Smooth muscle cell (in vitro differentiated cells): ENCODE measurements at regions not wholly inside any gene's neighbourhood (a gene's known extent, or its start where the extent isn't known, plus 50 kb on each side); places are given as distances from the start of the nearest gene placed in this dataset.

Experiments used
- DNase-seq: peaks from one replicate; lab custom pipeline; 2025; ENCODE audit not compliant: unreplicated experiment; lab: John Stamatoyannopoulos, UW
- H2AFZ ChIP-seq: fragments of 200-600 bp; sonication (generic); 2 replicates; pipeline ENCODE4 v1.6.0; 2016; ENCODE audit warnings: antibody characterized with exemption, low read depth, mild to moderate bottlenecking
- H3F3A ChIP-seq: fragments of 200-600 bp; sonication (generic); 2 replicates; pipeline ENCODE4 v1.6.0; 2017; ENCODE audit warnings: antibody characterized with exemption, low read depth
- H3K27ac ChIP-seq: fragments of 200-600 bp; sonication (generic); 2 replicates; pipeline ENCODE4 v1.5.1; 2016; ENCODE audit warnings: low read depth, mild to moderate bottlenecking
- H3K27me3 ChIP-seq: fragments of 200-600 bp; sonication (generic); 2 replicates; pipeline ENCODE4 v1.6.1; 2016; ENCODE audit warnings: low read depth, mild to moderate bottlenecking
- H3K36me3 ChIP-seq: fragments of 200-600 bp; sonication (generic); 2 replicates; pipeline ENCODE4 v1.5.1; 2016; ENCODE audit warnings: low read depth
- H3K4me1 ChIP-seq: fragments of 200-600 bp; sonication (generic); 2 replicates; pipeline ENCODE4 v1.5.1; 2016; ENCODE audit warnings: low read depth
- H3K4me2 ChIP-seq: fragments of 200-600 bp; sonication (generic); 2 replicates; pipeline ENCODE4 v1.6.0; 2016; ENCODE audit warnings: mild to moderate bottlenecking
- H3K4me3 ChIP-seq: fragments of 200-600 bp; sonication (generic); 2 replicates; pipeline ENCODE4 v1.5.1; 2016; ENCODE audit warnings: mild to moderate bottlenecking
- H3K79me2 ChIP-seq: fragments of 200-600 bp; sonication (generic); 2 replicates; pipeline ENCODE4 v1.6.0; 2016; ENCODE audit warnings: low read depth, mild to moderate bottlenecking
- H3K9ac ChIP-seq: fragments of 200-600 bp; sonication (generic); 2 replicates; pipeline ENCODE4 v1.6.0; 2016; ENCODE audit warnings: low read depth
- H3K9me3 ChIP-seq: fragments of 200-600 bp; sonication (generic); replicated peaks from 2 replicates; pipeline ENCODE4 v1.5.1; 2016; ENCODE audit warnings: low read depth
- H4K20me1 ChIP-seq: fragments of 200-600 bp; sonication (generic); 2 replicates; pipeline ENCODE4 v1.6.0; 2016; ENCODE audit warnings: low read depth
- WGBS: methylation state at CpG from one replicate; pipeline ENCODE4 v1.1.7; 2016; ENCODE audit warnings: low lambda C conversion rate; 5-methylcytosine and 5-hydroxymethylcytosine counted together
- TF ChIP-seq, protein P1 (sequence below): fragments of 200-600 bp; sonication (generic); IDR thresholded peaks from 2 replicates; pipeline ENCODE4 v1.5.1; 2017; ENCODE audit warnings: borderline replicate concordance, mild to moderate bottlenecking, antibody characterized with exemption; ENCODE audit not compliant: insufficient read depth, poor library complexity, severe bottlenecking

DNA sequence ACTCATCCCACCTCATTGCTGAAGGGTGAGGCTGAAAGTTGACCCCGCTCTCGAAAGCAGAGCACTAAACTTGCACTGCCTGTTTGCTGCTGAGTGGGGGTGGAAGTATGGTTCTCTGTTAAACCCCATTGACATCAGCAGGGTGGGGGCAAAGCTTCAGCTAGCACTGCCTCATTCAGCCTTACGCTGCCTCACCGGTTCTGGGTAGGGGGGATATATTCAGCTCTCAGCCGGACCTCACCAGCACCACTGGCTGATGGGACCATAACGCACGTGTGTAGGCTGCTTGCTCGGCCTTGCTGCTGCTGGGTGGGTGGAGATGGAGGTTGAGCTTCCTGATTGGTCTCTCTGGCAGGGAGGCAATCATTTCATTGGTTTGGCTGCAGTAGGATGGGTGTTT lies 265.7 kb upstream of the RTL1 start:
- no peaks in the 10 kb centered on the region for H4K20me1 ChIP-seq
- no peak overlapping the region for H3K27ac ChIP-seq
- H3K27me3 ChIP-seq, result no peaks in the 10 kb centered on the region
- no peak for DNase-seq
- H3K79me2 ChIP-seq, result no peaks in the 10 kb centered on the region
- 85% methylated on average over 8 of the region's 8 CpGs for WGBS
- H3K36me3 ChIP-seq, result no peaks in the 10 kb centered on the region
- no peaks in the 10 kb centered on the region for H3K9me3 ChIP-seq
- no peaks in the 10 kb centered on the region for H3F3A ChIP-seq
- TF ChIP-seq, protein P1, sequence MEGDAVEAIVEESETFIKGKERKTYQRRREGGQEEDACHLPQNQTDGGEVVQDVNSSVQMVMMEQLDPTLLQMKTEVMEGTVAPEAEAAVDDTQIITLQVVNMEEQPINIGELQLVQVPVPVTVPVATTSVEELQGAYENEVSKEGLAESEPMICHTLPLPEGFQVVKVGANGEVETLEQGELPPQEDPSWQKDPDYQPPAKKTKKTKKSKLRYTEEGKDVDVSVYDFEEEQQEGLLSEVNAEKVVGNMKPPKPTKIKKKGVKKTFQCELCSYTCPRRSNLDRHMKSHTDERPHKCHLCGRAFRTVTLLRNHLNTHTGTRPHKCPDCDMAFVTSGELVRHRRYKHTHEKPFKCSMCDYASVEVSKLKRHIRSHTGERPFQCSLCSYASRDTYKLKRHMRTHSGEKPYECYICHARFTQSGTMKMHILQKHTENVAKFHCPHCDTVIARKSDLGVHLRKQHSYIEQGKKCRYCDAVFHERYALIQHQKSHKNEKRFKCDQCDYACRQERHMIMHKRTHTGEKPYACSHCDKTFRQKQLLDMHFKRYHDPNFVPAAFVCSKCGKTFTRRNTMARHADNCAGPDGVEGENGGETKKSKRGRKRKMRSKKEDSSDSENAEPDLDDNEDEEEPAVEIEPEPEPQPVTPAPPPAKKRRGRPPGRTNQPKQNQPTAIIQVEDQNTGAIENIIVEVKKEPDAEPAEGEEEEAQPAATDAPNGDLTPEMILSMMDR, result no peak
- no peak overlapping the region for H3K9ac ChIP-seq
- no peak overlapping the region for H3K4me3 ChIP-seq
- H2AFZ ChIP-seq, result no peak overlapping the region
- no peaks in the 10 kb centered on the region for H3K4me1 ChIP-seq
- H3K4me2 ChIP-seq, result no peak overlapping the region

GRCh38 chr14:101171650-101172049 lies 268.1 kb upstream of the RTL1 start:
- TF ChIP-seq, protein P1, result no peak
- Histone ChIP-seq H4K20me1 (no peaks in the 10 kb centered on the region), H3K4me3 (no peak overlapping the region), H3K27ac (no peak overlapping the region), H3K36me3 (no peaks in the 10 kb centered on the region), H3K4me1 (no peaks in the 10 kb centered on the region), H3K9ac (no peak overlapping the region), H3K79me2 (no peaks in the 10 kb centered on the region), H3K4me2 (no peak overlapping the region), H2AFZ (no peak overlapping the region), H3K27me3 (no peaks in the 10 kb centered on the region), H3K9me3 (no peaks in the 10 kb centered on the region), H3F3A (no peaks in the 10 kb centered on the region)
- DNase-seq, result no peak
- 94% methylated on average over 5 of the region's 5 CpGs for WGBS

GRCh38 chr14:101173698-101174521 lies 270.4 kb upstream of the RTL1 start:
- H3K36me3 ChIP-seq, result no peaks in the 10 kb centered on the region
- no peak overlapping the region for H3K9ac ChIP-seq
- H3K27ac ChIP-seq, result no peak overlapping the region
- H3K79me2 ChIP-seq, result no peaks in the 10 kb centered on the region
- H3K9me3 ChIP-seq, result no peaks in the 10 kb centered on the region
- H3K4me3 ChIP-seq, result no peak overlapping the region
- no peak overlapping the region for H3K4me2 ChIP-seq
- peaks cover 3% of the 10 kb centered on the region for H3K4me1 ChIP-seq
- TF ChIP-seq, protein P1, result no peak
- H2AFZ ChIP-seq, result no peak overlapping the region
- no peak for DNase-seq
- H3K27me3 ChIP-seq, result no peaks in the 10 kb centered on the region
- no peaks in the 10 kb centered on the region for H3F3A ChIP-seq
- 63% methylated on average over 9 of the region's 9 CpGs for WGBS
- no peaks in the 10 kb centered on the region for H4K20me1 ChIP-seq

DNA sequence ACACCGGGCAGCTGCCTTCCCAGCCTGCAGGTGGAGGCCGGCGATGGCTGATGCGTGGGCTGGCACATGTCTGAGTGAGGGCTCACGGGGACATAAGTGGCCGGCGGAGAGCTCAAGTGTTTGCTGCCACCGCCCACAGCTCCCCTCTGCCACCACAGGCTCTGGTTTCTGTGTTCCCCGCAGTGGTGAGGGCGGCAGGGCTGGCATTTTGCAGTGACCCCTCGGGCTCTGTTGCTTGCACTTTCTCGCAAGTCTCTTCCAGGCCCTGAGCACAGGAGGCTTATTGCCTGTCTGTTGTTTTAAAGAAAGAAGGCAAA lies 271.0 kb upstream of the RTL1 start:
- no peak for DNase-seq
- TF ChIP-seq, protein P1, result no peak
- no peaks in the 10 kb centered on the region for H3K27me3 ChIP-seq
- no peak overlapping the region for H3K27ac ChIP-seq
- H3F3A ChIP-seq, result no peaks in the 10 kb centered on the region
- H3K79me2 ChIP-seq, result no peaks in the 10 kb centered on the region
- no peak overlapping the region for H2AFZ ChIP-seq
- peaks cover 3% of the 10 kb centered on the region for H3K4me1 ChIP-seq
- H4K20me1 ChIP-seq, result no peaks in the 10 kb centered on the region
- no peak overlapping the region for H3K4me2 ChIP-seq
- H3K9me3 ChIP-seq, result no peaks in the 10 kb centered on the region
- H3K4me3 ChIP-seq, result no peak overlapping the region
- no peaks in the 10 kb centered on the region for H3K36me3 ChIP-seq
- WGBS, result 54% methylated on average over 12 of the region's 12 CpGs
- H3K9ac ChIP-seq, result no peak overlapping the region
